GM12892 (cell line): ENCODE measurements at regions not wholly inside any gene's neighbourhood (a gene's known extent, or its start where the extent isn't known, plus 50 kb on each side); places are given as distances from the start of the nearest gene placed in this dataset.

Experiments used
- POLR2A ChIP-seq: IDR thresholded peaks from 2 replicates; pipeline ENCODE4 v1.6.1; 2011; ENCODE audit warnings: low read depth, low read length, control low read depth
- POLR2AphosphoS5 ChIP-seq: IDR thresholded peaks from 2 replicates; pipeline ENCODE4 v1.6.1; 2011; ENCODE audit warnings: low read depth, low read length, control low read depth

- TF ChIP-seq POLR2A (no peak), POLR2AphosphoS5 (no peak)
Observed at GRCh38 chr5:93247105-93247504, 333.9 kb downstream of the NR2F1-AS1 start.
